Mucosa of gallbladder (tissue), 1 donor: ENCODE measurements at regions not wholly inside any gene's neighbourhood (a gene's known extent, or its start where the extent isn't known, plus 50 kb on each side); places are given as distances from the start of the nearest gene placed in this dataset.
A peak's percentile ranks its signal among the peaks of the same experiment; 100 is the strongest.

Source experiments
- DNase-seq: peaks from one replicate; pipeline ENCODE4 v3.0.0-alpha.2; 2020; ENCODE audit warnings: low spot score
- donor health status: DM: no; HTN: no; CAD: no.

DNA sequence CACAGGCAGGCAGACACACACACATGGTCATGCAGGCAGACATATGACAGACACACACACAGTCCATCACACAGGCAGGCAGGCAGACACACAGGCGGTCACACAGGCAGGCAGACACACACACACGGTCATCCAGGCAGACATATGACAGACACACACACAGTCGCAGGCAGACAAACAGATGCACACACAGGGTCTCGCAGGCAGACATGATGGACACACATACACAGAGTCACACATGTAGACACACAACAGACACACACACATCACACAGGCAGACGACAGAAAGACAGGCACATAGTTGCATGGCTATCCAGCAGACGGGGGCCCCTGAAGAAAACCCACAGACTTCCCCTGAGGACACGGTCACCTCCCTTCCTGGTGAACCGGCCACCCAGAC, 135.4 kb downstream of the NCOR2 start:
- DNase-seq = no peak

DNA sequence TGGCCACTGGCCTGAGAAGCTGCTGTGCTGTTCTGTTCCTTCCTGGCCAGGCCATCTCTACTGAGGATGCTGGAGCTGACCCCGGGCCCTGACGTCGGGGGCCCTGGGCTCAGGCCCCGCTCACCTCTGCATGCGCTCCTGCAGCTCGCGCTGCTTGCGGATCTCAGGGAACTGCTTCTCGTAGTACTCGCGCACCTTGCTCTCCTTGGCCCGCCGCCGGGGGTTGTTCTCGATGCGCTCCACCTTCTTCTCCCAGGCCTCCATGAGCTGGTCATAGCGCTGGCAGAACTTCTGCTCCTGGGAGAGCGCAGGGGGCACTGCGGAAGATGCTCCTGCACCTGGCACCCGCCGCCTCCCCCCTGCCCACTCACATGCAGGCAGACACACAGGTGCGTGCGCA, 135.6 kb downstream of the RFLNA start:
- DNase-seq = no peak

DNA sequence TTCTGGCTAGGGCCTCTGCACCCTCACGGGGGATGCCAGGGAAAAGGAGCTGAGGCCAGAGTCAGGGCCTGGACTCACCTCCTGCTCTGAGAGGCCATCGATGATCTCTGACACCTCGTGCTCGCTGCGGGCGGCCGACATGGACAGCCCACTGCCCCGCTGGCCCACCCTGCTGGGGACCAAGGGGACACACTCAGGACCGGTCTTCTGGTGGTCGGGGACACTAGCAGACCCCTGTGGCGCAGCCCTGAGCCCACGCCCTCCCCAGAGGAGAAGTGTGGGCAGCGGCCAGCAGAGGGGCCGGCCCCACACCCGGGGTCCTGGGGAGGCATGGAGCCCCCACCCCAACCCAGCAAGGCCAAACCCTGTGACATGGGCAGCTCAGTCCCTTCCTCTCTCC, 134.6 kb downstream of the RFLNA start:
- no peak for DNase-seq

DNA sequence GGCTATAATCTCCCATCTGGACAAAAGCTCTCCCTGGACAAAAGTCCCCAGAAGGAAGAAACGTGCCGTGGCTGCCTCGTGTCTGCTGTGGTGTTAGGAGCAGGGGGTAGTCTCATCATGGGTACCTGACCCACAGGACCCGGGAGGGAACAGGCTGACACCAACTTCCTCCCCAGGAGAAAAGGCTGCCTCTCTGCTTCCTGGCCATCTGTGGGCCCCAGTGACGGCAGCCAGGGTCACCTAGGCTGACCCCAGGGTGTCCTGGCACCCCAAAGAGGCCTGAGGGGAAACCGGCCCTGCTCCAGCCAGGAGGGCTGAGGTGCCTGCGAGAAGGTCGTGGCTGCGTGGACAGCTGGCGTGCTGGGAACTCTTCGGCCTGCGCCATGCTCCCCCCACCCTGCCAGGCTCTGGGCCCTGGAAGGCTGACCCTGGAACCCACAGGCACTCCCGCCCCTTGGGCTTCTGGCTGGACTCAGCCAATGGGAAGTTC, 133.9 kb downstream of the RFLNA start:
- no peak for DNase-seq

DNA sequence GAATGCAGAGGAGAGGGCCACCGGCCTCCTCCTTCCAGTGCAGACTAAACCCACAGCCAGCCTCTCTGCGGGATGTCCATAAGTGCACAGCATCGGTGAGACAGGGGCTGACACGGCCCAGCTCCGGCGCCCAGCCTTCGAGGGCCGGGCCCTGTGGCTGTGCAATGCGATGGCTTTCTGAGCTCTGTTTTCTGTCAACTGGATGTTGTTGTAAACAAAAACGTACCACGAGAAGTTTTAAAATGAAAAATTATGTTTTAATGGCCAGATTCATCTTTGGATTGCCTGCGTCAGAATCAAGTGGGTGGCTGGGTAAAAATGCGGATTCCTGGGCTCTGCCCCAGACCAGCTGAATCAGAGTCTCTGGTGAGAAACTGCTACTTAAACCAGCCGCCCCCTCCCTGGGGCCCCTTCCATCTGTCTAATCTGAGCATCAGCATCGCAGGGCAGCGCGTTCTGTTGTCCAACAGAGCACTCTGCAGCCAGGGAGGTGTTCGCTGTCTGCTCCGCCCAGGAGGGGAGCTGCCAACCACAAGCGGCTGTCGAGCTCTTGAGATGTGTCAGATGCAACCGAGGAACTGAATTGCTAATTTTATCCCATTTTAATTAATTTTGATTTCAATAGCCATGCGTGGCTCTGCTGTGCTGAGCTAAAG, 133.4 kb downstream of the RFLNA start:
- peak; percentile 70 for DNase-seq

DNA sequence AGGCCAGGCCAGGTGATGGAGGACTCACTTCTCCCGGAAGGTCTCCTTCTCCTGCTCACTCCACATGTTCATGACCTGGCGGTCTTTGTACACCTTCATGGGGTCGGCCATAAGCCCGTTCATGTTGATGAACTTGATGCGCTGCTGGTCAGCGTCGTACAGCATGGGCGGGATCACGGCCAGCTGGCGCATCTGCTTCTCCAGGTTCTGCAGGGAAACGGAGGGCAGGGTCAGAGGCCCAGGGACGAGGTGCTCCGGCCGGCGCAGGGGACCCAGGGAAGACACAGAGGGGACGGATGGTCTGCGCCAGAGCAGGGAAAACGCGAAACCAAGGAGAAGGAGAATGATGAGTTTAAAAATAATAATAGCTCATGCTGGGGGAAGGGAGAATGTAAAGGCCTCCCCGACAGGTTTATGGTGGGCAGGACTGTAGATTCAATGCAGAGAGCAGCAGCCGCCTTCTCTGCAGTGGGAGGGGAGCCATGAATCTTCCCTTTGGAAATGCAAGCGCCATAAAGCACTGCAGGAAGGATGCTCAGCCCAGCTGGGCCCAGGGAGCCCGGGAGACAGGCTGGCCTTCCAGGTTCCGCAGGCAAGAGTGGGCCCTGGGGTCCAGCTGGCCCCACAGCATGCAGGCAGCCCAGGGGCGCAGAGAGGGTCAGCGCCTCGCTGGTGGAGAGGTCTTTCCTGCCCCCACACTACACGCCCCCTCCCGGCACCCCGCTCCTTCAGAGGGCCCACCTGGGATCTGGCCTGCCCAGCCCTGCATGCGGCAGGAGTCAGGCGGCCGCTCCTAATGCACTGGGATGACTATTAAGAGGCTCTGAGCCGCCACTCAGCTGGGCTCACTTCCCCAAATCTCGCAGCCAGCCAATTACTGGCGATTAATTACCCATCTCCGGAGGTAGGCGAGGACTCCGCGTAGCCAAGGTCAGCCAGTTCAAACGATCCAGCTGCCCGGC, 132.0 kb downstream of the RFLNA start:
- DNase-seq = no peak

DNA sequence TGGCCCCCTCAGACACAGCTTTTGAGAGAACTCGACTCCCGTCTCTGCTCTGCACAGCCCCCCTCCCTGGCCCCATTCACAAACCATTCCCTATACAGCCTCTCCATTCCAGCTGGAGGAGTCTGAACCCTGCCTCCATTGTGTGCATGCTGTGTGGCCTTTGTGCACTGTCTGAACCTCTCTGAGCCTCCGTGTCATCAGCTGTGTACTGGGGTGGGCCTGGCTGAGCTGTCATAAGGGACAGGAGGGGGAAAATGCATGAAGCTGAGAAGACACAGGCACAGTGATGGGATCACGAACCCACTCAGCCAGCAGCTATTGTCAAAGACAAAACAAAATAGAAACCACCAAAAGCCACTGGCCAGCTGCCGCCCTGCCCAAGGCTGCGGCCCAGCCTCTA, 130.8 kb downstream of the RFLNA start:
- DNase-seq = no peak

DNA sequence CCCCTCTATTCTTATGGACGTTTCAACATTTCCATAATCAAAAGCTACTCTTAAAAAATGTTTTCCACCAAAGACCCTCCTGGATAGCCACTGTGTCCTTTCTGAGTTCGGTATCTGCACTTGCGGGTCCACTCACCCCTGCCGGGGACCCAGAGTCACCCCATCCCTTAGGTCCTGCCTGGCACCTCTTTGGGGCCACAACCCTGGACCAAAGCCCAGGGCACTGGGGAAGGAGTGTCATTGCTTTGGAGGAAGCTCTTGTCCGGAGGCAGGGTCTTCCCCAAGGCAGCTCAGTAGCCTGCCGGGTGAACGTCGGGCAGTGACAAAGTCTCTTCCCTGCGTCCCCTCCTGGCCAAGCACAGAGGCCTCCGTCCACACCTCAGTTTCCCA, 129.6 kb downstream of the RFLNA start:
- DNase-seq = no peak

DNA sequence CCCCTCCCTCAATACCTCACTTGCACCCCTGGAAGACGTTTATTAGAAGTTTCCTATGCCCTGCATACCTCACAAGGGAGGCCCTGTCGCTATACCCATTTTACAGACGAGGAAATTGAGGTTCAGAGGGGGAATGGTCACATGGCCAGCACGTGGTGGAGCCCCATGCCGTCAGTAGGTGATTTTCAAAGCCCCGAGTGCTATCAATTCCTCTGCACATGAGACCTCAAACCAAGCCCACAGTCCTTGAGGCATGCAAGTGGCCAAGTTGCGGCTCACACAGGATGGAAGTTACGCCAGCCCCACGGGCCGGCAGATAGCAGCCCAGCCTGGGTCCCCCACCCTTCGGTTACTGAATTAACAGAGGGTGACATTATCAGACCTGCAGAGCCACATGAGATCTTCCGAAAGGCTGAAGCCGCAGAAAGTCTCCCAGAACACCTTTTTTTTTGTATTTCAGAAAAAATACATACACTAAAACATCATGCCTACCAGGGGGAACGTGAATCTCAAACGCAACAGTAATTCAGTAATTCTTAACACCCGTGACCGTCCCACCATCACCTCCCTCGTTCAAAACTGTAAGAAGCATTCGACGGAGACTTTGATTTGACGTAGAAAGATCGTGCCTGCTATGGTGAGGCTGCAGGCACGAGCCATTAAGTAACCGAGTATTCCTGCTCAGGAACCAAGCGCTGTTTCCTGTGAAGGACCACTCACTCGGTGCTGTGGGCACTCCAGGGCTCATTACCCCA, 129.0 kb downstream of the RFLNA start:
- no peak for DNase-seq

DNA sequence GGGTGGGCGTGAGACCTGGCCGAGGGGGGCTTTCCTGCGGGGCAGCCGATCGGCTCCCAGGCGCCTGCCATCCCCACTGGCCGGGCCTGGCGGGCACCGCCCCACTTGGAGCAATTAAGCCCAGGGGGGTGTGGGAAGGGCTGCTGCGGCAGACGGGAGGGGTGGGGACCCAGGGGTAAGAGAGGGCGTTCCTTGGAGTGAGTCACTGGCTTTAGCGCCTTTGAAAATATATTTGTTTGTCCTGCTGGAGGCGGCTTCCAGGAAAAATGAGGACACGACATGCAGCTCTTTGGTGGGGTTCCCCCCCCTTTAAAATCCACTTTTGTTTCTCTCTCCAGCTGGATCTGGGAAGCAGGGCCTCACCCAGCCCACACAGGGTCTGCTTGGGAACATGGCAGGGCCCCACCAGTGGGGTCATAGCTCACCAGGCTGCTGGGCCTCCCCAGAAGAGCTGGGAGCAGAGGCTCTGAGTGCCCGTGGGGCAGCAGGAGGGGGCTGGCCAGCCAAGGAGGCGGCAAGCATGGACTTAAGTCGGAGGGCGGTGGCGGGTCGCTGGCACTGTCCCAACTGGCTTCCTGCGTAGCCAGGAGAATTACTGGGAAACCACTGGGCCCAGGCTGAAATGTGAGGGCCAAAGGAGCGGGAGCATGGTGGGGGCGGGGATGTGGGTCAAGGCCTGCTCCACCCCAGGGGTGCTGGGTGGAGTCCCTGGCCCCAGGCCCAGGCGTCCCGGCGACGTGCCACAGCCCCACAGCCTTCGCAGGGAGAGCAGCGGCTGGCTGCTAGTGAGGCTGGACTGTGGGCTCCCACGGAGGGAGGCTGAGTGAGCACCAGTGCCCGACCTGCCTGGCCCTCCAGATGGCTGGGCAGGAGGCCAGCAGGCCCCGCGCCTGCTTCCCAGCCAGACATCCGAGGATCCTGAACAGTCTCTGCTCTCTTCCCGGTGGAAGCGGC, 128.0 kb downstream of the RFLNA start:
- DNase-seq = peak; percentile 80

DNA sequence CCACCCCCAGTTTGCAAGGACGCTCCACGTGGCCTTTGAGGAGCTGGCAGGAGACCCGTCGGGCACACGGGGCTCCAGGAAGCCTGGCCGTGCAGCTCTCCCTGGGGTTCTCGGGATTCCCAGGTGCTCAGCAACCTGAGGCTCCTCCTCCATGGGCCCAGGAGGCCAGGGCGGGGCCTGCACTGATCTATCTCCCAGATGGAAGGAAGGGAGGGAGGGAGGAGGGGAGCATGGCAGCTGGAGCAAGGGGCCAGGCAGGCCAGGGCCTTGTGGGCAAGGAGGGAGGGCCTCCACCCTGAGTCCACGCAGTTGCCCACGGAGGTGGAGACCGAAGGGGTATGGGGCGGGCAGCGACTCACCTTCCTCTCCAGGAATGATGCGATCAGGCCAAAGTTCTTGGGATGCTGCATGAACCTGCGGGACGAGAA, 127.3 kb downstream of the RFLNA start:
- DNase-seq = peak; percentile 60

DNA sequence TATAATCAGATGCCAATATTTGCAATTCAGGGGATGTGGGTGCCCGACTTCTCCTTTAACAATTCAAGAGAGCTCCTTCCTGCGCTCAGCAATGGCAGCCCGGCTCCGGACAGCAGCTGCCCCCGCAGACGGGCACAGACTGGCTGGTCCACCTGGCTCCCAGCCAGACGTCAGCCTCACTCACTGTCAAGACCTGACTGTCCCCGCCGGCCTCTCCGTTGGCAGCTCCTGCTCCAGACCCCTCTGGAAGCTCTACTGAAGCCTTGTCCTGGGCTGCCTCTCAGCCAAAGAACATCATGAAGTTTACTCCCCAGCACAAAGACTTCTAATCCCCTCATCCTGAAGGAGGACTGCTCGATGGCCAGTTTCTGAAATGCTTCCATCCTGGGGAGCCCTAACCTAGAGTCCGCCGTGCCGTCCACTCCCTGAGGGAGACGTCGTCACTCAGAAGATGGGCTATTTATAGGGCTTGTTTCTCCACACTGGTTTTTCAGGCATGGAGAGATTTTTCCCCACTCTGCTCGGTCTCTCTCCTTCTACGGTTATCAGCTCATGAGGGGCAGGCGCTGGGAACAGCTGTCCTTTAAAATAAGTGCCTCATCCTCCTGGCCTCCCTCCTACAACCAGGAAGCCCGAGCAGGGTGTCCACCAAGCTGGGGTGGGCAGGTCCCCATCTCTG, 126.2 kb downstream of the RFLNA start:
- DNase-seq = no peak

DNA sequence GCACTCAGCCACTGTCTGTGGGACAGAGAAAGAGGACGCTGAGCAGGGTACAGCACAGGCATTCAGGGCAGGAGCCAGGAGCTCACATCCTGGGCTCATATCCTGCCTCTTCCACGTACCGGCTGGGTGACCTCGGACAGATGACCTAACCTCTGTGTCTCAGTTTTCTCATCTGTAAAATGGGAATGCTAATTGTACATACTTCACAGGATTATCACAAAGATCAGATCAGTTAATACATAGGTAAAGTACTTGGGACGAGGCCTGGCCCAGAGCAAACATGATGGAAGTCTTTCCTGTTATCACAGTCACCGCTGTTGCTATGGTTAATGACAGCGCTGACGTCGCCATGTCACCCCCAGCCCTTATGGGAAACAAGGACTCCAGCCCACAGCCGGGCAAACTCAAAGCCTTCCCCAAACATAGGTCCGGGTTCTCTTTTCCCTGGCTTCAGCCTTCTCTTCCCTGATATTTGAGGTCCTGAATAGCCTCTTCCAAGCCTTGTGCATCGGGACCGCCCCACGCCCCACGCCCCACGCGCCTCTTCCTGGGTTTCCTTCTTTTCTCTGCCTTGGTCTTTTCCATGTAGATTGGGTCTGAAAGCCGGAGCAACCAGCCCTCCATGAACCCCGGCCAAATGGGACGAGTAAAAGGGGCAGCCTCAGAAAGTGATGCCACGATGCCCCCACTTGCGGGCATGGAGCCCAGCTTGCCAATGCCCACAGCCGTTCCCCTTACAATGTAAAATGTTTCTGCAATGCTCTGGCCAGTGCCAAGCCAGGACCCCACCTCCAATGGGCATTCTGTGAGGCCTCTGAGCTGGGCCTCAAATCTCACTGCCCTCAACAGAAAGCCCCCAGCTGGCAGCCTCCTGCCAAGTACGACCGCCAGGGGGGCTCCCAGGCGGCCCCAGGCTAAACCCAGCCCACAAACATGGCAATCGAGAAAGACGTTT, 125.4 kb downstream of the RFLNA start:
- no peak for DNase-seq

DNA sequence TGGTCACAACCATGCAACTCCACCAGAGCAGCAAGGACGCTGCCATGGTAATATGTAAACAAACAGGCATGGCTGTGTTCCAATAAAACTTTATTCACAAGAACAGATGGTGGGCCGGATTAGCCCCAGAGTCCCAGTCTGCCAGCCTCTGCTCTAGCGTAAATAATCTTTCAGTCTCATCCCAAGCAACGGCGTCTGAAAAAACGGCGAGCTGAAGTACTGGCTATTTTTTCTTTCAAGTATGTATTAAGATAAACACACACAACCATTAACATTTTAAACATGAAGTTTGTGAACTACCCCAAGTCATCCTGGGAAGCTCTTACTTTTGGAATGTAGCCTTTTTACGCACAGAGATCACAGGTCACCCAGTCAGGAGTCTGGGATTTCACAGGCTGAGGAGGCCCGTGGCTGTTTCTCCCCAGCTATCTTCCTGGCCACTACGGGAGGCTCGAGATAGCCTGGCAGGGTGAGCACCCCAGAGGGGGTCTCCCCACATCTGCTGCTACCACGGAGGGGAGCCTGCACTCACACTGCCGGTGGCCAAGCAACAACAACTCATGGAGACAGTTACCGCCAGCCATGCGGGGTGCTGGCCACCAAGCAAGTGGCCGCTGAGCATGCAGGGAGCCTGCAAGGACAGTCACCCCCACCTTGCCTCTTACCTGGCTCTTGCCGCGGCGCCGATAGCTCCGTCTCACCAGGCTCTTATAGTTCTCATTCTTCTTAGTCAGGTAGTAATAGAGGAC, 124.6 kb downstream of the RFLNA start:
- no peak for DNase-seq

DNA sequence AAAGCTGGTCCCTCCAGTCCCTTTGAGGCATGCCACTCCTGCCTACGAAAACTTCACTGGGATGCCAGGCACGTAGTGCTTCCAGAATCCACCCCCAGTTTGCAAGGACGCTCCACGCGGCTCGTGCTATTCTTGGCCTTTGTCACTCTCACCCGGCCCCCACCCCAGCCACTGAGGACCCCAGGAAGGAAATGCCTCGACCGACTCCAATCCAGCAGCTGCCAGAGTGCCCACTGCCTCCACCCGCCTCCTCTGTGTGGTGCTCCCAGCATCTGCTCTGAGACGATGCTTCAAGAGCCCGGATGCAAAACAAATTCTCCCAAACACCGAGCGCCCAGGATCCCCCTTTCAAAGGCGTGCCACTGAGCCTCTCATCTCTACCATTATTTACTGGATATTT, 123.9 kb downstream of the RFLNA start:
- DNase-seq = no peak

DNA sequence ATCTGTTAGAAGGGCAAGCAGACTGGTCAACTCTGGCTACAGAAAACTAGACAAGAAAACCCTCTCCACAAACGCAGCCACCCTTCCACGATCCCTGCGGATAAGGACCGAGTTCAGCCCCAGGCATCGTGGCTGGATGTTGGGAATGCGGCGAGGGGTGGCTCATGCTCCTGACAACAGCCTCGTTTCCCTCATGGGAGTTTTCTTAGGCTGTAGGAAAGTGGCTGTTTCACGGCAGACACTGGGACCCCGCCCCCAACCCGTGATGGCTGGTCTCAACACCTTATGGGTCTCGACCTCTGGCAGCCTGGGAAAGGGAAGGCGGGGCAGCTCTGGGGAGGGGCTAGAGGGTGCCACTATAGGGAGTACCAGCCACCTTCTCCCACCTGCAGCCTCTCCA, 123.3 kb downstream of the RFLNA start:
- DNase-seq = no peak

DNA sequence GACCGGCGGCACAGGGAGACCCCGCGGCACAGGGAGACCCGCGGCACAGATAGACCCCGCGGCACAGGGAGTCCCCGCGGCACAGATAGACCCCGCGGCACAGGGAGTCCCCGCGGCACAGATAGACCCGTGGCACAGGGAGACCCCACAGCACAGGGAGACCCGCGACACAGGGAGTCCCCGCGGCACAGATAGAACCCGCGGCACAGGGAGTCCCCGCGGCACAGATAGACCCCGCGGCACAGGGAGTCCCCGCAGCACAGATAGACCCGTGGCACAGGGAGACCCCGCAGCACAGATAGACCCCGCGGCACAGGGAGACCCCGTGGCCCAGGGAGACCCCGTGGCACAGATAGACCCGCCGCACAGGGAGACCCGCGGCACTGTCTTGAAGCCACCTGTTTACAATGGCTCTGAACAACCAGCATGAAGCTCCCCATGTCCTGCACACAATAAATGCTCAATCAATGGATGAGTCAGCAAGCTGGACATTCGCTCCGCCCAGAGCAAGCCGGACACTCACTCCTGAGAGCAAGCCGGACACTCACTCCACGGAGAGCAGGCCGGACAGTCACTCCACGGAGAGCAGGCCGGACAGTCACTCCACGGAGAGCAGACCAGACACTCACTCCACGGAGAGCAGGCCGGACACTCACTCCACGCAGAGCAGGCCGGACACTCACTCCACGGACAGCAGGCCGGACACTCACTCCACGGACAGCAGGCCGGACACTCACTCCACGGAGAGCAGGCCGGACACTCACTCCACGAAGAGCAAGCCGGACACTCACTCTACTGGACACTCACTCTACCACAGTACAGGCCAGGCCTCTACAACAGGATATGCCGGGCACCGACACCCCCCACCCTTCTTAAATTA, 121.9 kb downstream of the RFLNA start:
- DNase-seq = no peak

DNA sequence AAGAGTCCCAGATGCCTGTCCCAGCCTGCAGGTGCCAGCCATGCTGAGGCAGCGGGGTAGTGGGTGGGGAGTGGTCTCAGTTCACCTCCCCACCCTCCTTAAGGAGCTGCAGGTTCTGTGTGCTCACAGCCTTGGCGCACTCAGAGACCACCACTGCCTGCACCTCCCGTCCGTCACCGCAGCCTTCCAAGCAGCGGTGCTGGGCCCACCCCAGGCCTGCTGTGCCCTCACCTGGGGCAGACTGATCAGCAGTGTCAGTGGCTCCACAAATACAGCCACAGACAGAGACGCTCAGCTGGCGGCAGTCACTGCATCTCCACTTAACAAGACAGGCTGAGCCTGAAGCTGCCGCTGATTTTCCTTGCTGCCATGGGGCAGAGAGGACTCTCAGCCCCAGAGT, 120.2 kb downstream of the RFLNA start:
- no peak for DNase-seq
